ENCODE measurements at regions not wholly inside any gene's neighbourhood (a gene's known extent, or its start where the extent isn't known, plus 50 kb on each side); places are given as distances from the start of the nearest gene placed in this dataset.

DNA sequence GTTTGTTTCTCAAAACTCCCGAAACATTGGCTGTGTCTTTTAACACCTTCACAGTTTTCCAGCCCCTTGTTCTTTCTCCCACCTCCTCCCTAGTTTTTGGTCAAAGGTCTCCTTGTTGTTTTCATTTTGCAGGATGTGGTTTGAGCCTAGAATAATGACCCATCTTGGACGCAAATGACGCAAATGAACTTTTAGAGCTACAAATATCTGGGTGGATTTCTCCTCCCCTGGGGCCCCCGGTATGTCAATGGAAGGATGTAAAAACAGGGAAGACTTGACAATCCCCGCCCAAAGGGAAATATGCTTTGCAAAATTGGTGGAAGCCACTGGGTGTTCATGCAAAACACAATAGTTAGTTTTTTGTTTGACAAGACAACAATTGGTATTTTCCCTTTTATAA lies 236.0 kb upstream of the IRX3 start:
- no peak overlapping the region for H3K9ac ChIP-seq (ENCODE audit: low read length)
- H2AFZ ChIP-seq (ENCODE audit: low read depth, low read length), result no peak overlapping the region
- no peaks in the 10 kb centered on the region for H3F3A ChIP-seq (ENCODE audit: insufficient read depth, low read length, poor library complexity, severe bottlenecking)
- H3K27me3 ChIP-seq (ENCODE audit: insufficient read depth, low read depth, low read length), result no peaks in the 10 kb centered on the region
- H3K4me3 ChIP-seq (ENCODE audit: low read length), result no peak overlapping the region
- no peaks in the 10 kb centered on the region for H3K9me3 ChIP-seq (ENCODE audit: low read length)
- H4K20me1 ChIP-seq (ENCODE audit: insufficient read depth), result no peaks in the 10 kb centered on the region
- no peaks in the 10 kb centered on the region for H3K36me3 ChIP-seq (ENCODE audit: insufficient read depth, low read length)
- TF ChIP-seq TAF1 (IDR thresholded peaks at IDR 0.05; ENCODE audit: low read depth) (no peak), CTCF (IDR thresholded peaks at IDR 0.05; ENCODE audit: poor library complexity, severe bottlenecking) (no peak)
- no peaks in the 10 kb centered on the region for H3K79me2 ChIP-seq (replicated peaks; ENCODE audit: insufficient read depth, low read length)
- H3K27ac ChIP-seq (ENCODE audit: low read length), result no peak overlapping the region
- H3K4me2 ChIP-seq (ENCODE audit: low read length), result no peak overlapping the region
- H3K9me2 ChIP-seq (ENCODE audit: insufficient read depth, low read length), result no peaks in the 10 kb centered on the region

DNA sequence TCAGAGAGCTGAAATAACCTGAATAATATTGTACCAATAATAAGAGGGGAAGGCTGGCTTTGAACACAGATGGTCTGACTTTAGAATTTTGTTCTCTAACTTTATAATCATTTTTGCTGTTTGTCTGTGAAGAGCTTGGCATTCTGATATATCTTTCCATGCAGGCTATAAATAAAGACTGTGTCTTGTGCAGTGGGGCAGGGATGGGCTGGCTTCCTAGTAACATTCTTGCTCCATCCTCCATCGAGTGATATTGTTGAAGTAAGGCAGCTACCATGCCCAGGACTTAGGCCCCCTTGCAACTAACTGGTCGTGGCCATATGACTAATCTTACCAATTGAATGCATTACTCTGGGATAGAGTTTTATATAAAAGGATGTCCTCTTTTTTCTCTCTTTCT lies 234.7 kb upstream of the IRX3 start:
- no peaks in the 10 kb centered on the region for H4K20me1 ChIP-seq (ENCODE audit: insufficient read depth)
- H2AFZ ChIP-seq (ENCODE audit: low read depth, low read length), result no peak overlapping the region
- H3K4me3 ChIP-seq (ENCODE audit: low read length), result no peak overlapping the region
- TF ChIP-seq POLR2AphosphoS5 (IDR thresholded peaks at IDR 0.05), result no peak
- no peak for TF ChIP-seq MXI1 (conservative IDR thresholded peaks at IDR 0.05; ENCODE audit: poor library complexity, severe bottlenecking)
- TF ChIP-seq CTCF (IDR thresholded peaks at IDR 0.05; ENCODE audit: poor library complexity, severe bottlenecking), result no peak
- H3K4me2 ChIP-seq (ENCODE audit: low read length), result no peak overlapping the region
- H3K79me2 ChIP-seq (replicated peaks; ENCODE audit: insufficient read depth, low read length), result no peaks in the 10 kb centered on the region
- no peaks in the 10 kb centered on the region for H3K9me3 ChIP-seq (ENCODE audit: low read length)
- no peak overlapping the region for H3K9ac ChIP-seq (ENCODE audit: low read length)
- H3K9me2 ChIP-seq (ENCODE audit: insufficient read depth, low read length), result no peaks in the 10 kb centered on the region
- H3K27me3 ChIP-seq (ENCODE audit: insufficient read depth, low read depth, low read length), result no peaks in the 10 kb centered on the region
- no peaks in the 10 kb centered on the region for H3K36me3 ChIP-seq (ENCODE audit: insufficient read depth, low read length)
- no peak overlapping the region for H3K27ac ChIP-seq (ENCODE audit: low read length)
- H3F3A ChIP-seq (ENCODE audit: insufficient read depth, low read length, poor library complexity, severe bottlenecking), result no peaks in the 10 kb centered on the region

DNA sequence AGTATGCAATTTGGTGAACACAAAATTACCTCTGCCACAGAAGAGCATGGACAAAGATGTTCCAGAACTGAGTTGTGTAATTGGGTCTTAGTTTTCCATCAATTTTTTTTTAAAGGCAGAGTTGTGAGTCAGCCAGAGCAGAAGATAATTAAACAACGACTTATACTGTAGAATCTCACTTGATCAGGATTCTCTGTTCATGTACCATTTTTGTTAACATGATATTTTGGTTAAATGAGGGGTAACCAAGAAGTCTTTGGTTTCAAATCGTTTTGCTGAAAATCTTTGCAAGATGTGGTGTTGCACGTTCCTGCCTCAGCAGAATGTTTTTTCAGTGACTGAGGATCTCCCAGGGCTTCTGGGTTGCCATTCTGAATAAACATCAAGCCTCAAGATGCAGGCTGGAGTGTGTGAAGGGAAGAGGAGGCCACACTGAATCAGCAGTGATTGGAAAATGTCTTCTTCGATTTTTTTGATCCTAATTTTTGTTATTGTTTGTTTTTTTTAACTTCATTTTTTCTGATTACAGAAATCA lies 232.6 kb upstream of the IRX3 start:
- no peaks in the 10 kb centered on the region for H4K20me1 ChIP-seq (ENCODE audit: insufficient read depth)
- no peaks in the 10 kb centered on the region for H3K27me3 ChIP-seq (ENCODE audit: insufficient read depth, low read depth, low read length)
- TF ChIP-seq POLR2AphosphoS5 (IDR thresholded peaks at IDR 0.05) (no peak), MXI1 (conservative IDR thresholded peaks at IDR 0.05; ENCODE audit: poor library complexity, severe bottlenecking) (no peak), CTCF (IDR thresholded peaks at IDR 0.05; ENCODE audit: poor library complexity, severe bottlenecking) (no peak), EZH2 (IDR thresholded peaks at IDR 0.05; ENCODE audit: borderline replicate concordance, insufficient read depth, low read length, poor library complexity, severe bottlenecking) (no peak), TAF1 (IDR thresholded peaks at IDR 0.05; ENCODE audit: low read depth) (no peak), SMC3 (conservative IDR thresholded peaks at IDR 0.05; ENCODE audit: poor library complexity) (no peak), EP300 (conservative IDR thresholded peaks at IDR 0.05; ENCODE audit: poor library complexity, severe bottlenecking) (no peak), RAD21 (conservative IDR thresholded peaks at IDR 0.05) (no peak)
- TF ChIP-seq, protein P1, sequence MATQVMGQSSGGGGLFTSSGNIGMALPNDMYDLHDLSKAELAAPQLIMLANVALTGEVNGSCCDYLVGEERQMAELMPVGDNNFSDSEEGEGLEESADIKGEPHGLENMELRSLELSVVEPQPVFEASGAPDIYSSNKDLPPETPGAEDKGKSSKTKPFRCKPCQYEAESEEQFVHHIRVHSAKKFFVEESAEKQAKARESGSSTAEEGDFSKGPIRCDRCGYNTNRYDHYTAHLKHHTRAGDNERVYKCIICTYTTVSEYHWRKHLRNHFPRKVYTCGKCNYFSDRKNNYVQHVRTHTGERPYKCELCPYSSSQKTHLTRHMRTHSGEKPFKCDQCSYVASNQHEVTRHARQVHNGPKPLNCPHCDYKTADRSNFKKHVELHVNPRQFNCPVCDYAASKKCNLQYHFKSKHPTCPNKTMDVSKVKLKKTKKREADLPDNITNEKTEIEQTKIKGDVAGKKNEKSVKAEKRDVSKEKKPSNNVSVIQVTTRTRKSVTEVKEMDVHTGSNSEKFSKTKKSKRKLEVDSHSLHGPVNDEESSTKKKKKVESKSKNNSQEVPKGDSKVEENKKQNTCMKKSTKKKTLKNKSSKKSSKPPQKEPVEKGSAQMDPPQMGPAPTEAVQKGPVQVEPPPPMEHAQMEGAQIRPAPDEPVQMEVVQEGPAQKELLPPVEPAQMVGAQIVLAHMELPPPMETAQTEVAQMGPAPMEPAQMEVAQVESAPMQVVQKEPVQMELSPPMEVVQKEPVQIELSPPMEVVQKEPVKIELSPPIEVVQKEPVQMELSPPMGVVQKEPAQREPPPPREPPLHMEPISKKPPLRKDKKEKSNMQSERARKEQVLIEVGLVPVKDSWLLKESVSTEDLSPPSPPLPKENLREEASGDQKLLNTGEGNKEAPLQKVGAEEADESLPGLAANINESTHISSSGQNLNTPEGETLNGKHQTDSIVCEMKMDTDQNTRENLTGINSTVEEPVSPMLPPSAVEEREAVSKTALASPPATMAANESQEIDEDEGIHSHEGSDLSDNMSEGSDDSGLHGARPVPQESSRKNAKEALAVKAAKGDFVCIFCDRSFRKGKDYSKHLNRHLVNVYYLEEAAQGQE (IDR thresholded peaks at IDR 0.05; ENCODE audit: borderline replicate concordance), result no peak
- H3K9me2 ChIP-seq (ENCODE audit: insufficient read depth, low read length), result no peaks in the 10 kb centered on the region
- H3K9ac ChIP-seq (ENCODE audit: low read length), result no peak overlapping the region
- no peaks in the 10 kb centered on the region for H3F3A ChIP-seq (ENCODE audit: insufficient read depth, low read length, poor library complexity, severe bottlenecking)
- no peaks in the 10 kb centered on the region for H3K36me3 ChIP-seq (ENCODE audit: insufficient read depth, low read length)
- no peaks in the 10 kb centered on the region for H3K9me3 ChIP-seq (ENCODE audit: low read length)
- no peak overlapping the region for H3K27ac ChIP-seq (ENCODE audit: low read length)
- no peak overlapping the region for H3K4me2 ChIP-seq (ENCODE audit: low read length)
- no peak overlapping the region for H2AFZ ChIP-seq (ENCODE audit: low read depth, low read length)
- H3K4me3 ChIP-seq (ENCODE audit: low read length), result no peak overlapping the region
- no peaks in the 10 kb centered on the region for H3K79me2 ChIP-seq (replicated peaks; ENCODE audit: insufficient read depth, low read length)
